Right renal cortex interstitium (tissue), 3 donors: ENCODE measurements at regions not wholly inside any gene's neighbourhood (a gene's known extent, or its start where the extent isn't known, plus 50 kb on each side); places are given as distances from the start of the nearest gene placed in this dataset.
"Not testable (repeated sequence)": the region's sequence is repeated elsewhere in the genome, so short reads cannot be mapped to it uniquely, and the experiment has no call there.

Experiments
- DNase-seq, 3 donors: peaks; one replicate each; pipeline ENCODE4 v3.0.0-alpha.2; 2013; ENCODE audit warnings: low read depth in 3 of 3, low spot score in 2 of 3

DNA sequence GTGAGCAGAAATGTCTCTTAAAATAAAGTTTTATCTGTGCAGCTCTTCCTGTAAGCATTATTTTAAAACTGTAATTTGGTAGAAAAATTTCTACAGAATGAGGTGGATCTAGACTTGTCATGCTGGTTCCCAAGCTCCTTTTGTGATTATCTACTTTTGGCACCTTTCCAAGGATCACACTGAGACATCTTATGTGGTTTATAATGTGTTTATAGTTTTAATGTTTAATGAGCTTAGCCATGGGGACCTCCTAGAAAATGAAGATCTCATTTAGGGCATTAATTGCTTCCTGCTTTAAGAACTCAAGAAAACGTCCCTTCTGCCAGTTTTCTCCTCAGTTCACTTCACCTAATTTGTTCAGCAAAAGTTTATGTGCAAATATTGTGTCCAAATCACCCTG is 468.4 kb downstream of the SUCLG1 start:
- DNase-seq: no peak

GRCh38 chr2:83976628-83977027 is 482.5 kb downstream of the SUCLG1 start:
- not testable (repeated sequence) for DNase-seq

GRCh38 chr2:83972128-83972527 is 487.0 kb downstream of the SUCLG1 start:
- no peak for DNase-seq

- no peak for DNase-seq
Observed at GRCh38 chr2:83971547-83971946, 487.5 kb downstream of the SUCLG1 start.

DNA sequence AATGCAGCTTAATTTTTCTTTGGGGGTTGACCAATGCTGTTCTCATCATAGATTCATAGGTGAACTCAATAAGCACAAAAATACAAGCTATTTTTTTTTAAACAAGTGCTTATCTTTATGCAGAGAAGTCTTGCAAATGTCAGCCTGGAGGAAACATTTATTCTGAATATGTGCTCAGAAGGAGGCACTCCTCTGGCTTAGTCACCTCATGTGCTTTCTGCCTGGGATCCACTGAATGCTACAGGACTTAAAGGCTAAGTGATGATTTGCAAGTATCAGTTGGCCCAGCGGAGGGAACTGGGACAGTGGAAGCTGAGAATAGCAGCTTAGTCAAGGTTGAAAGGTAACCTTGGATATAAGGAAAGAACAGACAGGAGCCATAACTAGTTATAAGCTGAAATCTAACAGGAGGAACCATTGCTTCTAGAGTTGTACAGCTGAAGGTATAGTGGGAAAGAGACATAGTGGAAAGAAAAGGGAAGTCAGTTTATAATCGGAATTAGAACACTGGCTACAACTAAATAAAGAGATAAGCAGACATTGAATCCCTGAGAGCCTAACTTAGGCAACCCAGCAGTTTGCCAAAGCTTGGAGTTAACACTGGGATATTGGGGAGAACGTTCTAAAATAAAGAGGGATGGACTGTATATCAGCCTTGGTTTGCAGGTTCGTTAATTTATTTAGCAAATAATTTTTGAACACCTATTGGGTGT is 488.7 kb downstream of the SUCLG1 start:
- no peak for DNase-seq

DNA sequence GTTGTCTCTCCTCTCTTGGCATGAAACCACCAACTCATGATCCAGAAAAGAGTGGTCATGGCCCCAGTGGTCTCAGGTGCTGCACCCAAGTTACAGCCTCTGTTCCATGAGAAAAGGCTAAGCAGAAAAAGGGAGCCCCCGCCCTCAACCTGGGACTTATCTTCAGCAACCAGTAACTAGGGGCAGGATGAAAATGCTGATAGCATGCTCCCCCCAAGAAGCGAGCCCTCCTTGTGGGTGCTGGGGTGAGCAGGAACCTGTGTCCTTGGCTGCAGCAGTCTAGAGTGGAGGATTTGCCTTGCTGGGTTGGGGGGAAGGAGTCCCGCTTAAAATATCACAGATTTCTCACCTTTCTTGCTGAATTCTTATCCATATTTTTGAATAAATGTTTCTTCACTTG is 490.0 kb downstream of the SUCLG1 start:
- DNase-seq: no peak

DNA sequence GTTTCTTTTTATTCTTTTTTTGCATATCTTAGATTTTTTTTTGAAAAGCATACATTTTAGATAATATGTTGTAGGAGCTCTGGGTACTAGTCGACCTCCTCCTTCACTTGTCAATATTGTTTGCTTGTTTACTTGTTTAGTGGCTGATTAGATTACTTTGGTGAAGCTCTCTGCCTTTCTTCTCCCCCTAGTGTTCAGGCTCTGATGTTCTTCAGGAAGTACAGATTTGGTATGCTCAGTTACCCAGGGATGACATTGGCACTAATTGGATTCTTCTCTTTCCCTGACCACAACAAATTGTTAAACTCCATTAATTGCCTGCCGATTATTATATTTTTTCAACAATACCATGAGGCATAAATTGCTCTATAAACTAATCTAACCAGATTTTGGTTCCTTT is 491.2 kb downstream of the SUCLG1 start:
- DNase-seq: no peak

GRCh38 chr2:83966946-83967345 is 492.1 kb downstream of the SUCLG1 start:
- DNase-seq: not testable (repeated sequence)

GRCh38 chr2:83961512-83961911 is 497.6 kb downstream of the SUCLG1 start:
- no peak for DNase-seq

GRCh38 chr2:83960371-83960770 is 498.7 kb downstream of the SUCLG1 start:
- no peak for DNase-seq

DNA sequence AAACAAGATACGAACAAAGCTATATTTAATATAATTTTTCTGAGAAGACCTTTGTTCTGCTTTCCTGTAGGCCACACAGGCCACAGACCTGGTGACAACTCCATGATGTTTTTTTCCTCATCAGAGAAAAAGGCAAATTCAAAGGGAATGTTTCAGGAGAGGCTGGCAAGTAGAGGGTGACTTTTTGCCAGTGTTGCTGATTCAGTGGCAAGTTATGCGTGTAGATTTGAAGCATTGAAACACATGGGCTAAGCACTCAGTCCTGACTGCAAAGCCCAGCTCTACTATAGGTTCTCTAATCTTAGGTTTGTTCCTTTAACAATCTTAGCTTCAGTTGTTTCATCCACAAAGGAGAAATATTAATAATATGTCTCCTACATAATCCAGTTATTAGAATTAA is 499.8 kb downstream of the SUCLG1 start:
- DNase-seq: no peak

- DNase-seq: no peak
Observed at GRCh38 chr2:83956991-83957390, 502.1 kb downstream of the SUCLG1 start.

DNA sequence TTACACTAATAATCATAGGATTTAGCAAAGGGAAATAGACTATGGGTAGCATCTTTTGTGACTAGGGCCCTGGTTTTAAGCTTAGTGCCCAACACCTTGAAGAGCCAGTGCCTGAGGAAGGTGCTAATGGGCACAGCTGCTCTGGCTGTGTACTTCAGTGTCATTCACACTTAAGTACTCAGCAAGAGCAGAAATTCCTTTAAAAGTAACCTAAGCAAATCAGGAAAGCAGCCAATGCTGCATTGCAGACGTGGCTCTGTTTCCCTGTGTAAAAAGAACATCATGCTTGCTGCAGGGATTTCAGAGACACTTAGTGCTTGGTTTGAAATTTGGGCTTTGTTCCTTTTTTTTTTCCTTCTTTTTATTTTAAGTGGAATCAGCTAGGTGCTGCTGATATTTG is 505.4 kb downstream of the SUCLG1 start:
- DNase-seq: no peak

DNA sequence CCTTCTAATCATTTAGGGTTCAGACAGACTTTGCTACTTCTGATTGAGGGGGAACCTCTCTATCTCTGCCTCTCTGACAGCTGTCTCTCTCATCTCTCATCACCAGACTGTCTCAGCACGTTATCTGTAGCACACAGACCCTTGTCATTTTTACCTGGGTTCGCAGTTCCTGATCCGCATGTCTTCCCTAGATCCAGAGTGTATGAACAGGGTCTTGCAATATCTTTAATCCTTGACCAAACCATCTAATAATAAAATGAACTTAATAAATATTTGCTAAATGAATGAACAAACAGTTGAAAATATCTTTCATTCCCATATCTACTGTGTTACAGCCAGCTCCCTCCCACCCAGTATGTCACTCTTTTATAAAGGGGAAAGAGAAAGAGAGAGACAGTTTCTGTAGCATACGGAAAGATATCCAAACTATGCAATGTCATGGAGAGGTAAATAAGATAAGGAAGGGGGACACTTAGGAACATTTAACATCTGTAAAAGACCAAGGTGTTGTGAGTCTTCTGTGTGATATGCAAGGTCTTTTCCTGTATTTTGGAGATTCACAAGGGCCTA is 507.6 kb downstream of the SUCLG1 start:
- DNase-seq: no peak

DNA sequence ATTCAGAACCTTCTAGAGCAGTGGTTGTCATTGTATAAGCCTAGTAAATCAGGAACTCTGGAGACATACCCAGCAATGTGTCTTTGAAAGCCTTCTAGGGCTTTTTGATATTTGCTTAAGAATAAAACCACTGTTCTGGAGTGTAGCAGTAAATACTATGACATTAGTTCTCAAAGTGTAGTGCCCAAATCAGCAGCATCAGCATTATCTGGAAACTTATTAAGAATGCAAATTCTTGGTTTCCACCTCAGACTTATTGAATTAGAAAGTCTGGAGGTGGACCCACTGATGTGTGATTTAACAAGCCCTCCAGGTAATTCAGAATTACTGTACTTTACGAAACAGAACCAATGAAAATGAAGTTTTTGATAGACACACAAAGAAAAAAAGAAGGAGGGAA is 509.7 kb downstream of the SUCLG1 start:
- no peak for DNase-seq

- DNase-seq: no peak
Observed at GRCh38 chr2:83944191-83944590, 514.9 kb downstream of the SUCLG1 start.

GRCh38 chr2:83943265-83943664 is 515.8 kb downstream of the SUCLG1 start:
- no peak for DNase-seq

- no peak for DNase-seq
Observed at GRCh38 chr2:83941886-83942285, 517.2 kb downstream of the SUCLG1 start.

- DNase-seq: no peak
Observed at GRCh38 chr2:83933749-83934148, 525.3 kb downstream of the SUCLG1 start.

GRCh38 chr2:83923531-83923930 is 535.5 kb downstream of the SUCLG1 start:
- no peak for DNase-seq

- DNase-seq: no peak
Observed at GRCh38 chr2:83916559-83916958, 542.5 kb downstream of the SUCLG1 start.

- no peak for DNase-seq
Observed at GRCh38 chr2:83915381-83915780, 543.7 kb downstream of the SUCLG1 start.

- no peak for DNase-seq
Observed at GRCh38 chr2:83908750-83909149, 550.3 kb downstream of the SUCLG1 start.
